ENCODE measurements at regions not wholly inside any gene's neighbourhood (a gene's known extent, or its start where the extent isn't known, plus 50 kb on each side); places are given as distances from the start of the nearest gene placed in this dataset.

DNA sequence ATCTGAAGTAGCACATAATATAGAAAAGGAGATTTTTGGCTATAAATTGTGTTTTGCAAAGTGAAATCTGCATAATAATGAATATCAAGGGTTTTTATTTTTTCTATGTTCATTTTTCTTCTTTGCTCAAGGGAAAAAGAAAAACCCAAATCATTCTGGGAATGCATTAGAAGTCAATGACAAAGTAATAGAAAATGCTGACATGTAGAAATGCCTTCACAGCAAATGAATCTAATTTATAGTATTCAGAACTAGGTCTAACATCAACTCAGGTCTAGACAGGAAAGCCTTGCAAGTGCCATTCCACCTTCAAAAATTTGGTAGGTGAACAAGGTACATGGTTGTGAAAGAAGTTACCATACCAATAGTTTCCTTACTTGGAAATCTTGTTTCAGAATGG, 831.5 kb upstream of the CELF4 start:
- TF ChIP-seq, protein P1, sequence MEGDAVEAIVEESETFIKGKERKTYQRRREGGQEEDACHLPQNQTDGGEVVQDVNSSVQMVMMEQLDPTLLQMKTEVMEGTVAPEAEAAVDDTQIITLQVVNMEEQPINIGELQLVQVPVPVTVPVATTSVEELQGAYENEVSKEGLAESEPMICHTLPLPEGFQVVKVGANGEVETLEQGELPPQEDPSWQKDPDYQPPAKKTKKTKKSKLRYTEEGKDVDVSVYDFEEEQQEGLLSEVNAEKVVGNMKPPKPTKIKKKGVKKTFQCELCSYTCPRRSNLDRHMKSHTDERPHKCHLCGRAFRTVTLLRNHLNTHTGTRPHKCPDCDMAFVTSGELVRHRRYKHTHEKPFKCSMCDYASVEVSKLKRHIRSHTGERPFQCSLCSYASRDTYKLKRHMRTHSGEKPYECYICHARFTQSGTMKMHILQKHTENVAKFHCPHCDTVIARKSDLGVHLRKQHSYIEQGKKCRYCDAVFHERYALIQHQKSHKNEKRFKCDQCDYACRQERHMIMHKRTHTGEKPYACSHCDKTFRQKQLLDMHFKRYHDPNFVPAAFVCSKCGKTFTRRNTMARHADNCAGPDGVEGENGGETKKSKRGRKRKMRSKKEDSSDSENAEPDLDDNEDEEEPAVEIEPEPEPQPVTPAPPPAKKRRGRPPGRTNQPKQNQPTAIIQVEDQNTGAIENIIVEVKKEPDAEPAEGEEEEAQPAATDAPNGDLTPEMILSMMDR (IDR thresholded peaks at IDR 0.05): no peak
- no peak for TF ChIP-seq POLR2A (IDR thresholded peaks at IDR 0.05)
- TF ChIP-seq POLR2AphosphoS5 (IDR thresholded peaks at IDR 0.05): no peak
- TF ChIP-seq EP300 (IDR thresholded peaks at IDR 0.05): no peak

Data from sigmoid colon (tissue), 4 donors.